ENCODE measurements at regions not wholly inside any gene's neighbourhood (a gene's known extent, or its start where the extent isn't known, plus 50 kb on each side); places are given as distances from the start of the nearest gene placed in this dataset.

DNA sequence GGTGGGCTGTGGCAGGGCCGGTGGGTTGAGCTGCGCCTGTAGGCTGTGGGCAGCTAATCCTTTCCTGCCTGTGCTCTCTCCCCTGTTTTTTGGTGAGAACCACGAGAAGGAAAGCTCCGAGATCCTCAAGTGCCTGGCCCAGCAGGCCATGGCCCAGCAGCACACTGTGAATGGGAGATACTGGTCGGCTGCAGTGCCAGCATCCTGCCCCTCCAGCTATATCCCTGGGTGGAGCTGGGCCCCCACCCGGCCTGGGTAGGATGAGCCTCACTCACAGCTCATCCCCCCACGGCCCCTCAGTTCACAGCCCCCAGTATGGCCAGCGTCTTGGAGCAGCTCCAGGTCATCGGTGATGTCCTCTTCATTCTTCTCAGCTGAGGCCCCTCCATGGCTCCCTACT is 164.4 kb upstream of the ZNF267 start:
- Histone ChIP-seq H3K9me3 (ENCODE audit: control insufficient read depth in 1 of 2, insufficient read depth in 1 of 2, low read depth in 1 of 2, low read length in 2 of 2) (no peaks in the 10 kb centered on the region), H3K79me2 (ENCODE audit: insufficient read depth, low read length) (no peaks in the 10 kb centered on the region; the same call in 1 of the 2 replicates), H3K4me2 (ENCODE audit: low read length) (no peak overlapping the region), H3K4me3 (replicated peaks in 1 of 2; ENCODE audit: low read depth in 1 of 2, low read length in 2 of 2) (no peak overlapping the region), H3K9ac (ENCODE audit: low read length) (no peak overlapping the region), H4K20me1 (ENCODE audit: insufficient read depth) (no peaks in the 10 kb centered on the region), H2AFZ (ENCODE audit: low read depth, low read length, poor library complexity, severe bottlenecking) (no peak overlapping the region), H3K4me1 (ENCODE audit: control insufficient read depth in 1 of 2, insufficient read depth in 2 of 2, low read length in 2 of 2) (peaks cover 2 to 13% of the 10 kb centered on the region in 2 experiments; a peak in 3 of 4 replicates), H3K36me3 (ENCODE audit: control insufficient read depth in 1 of 2, insufficient read depth in 2 of 2, low read length in 2 of 2) (peaks cover 15 to 17% of the 10 kb centered on the region in 2 experiments; a peak in 3 of 4 replicates), H3K27me3 (ENCODE audit: insufficient read depth, low read length) (no peaks in the 10 kb centered on the region), H3K9me2 (ENCODE audit: insufficient read depth) (no peaks in the 10 kb centered on the region), H3K27ac (ENCODE audit: low read depth, low read length) (no peak overlapping the region)
- ChIA-PET RAD21 (ENCODE audit: low non-redundant PET in 1 of 2, low total read pairs in 2 of 2, uncharacterized antibody in 2 of 2, unreplicated experiment in 2 of 2) (no interaction called here), CTCF (interaction anchor here (0.9 kb wide), 1 partner anchor 164 kb away, joined by 3 read pairs; the partner anchor contains the start of gene ZNF267), POLR2A (no interaction called here)
- BruUV-seq (replicated peaks), result no TSS peak
- DNase-seq (ENCODE audit: low read depth, low spot score) (no peak), ATAC-seq (no peak)
- TF ChIP-seq MAX (IDR thresholded peaks at IDR 0.05) (no peak), CBX3 (IDR thresholded peaks at IDR 0.05; ENCODE audit: low read depth) (no peak), REST (IDR thresholded peaks at IDR 0.05; ENCODE audit: low read depth) (no peak), POLR2AphosphoS5 (IDR thresholded peaks at IDR 0.05; ENCODE audit: low read depth, low read length) (no peak), SRF (IDR thresholded peaks at IDR 0.05; ENCODE audit: low read depth) (no peak), EZH2 (IDR thresholded peaks at IDR 0.05) (no peak), EGR1 (IDR thresholded peaks at IDR 0.05; ENCODE audit: low read depth) (no peak), YY1 (IDR thresholded peaks at IDR 0.05; ENCODE audit: extremely low read depth, insufficient replicate concordance, low read depth, low read length) (no peak), FOSL1 (IDR thresholded peaks at IDR 0.05; ENCODE audit: low read depth) (no peak), ZNF274 (IDR thresholded peaks at IDR 0.05; ENCODE audit: low read depth, low read length) (no peak)
- TF ChIP-seq, protein P1, sequence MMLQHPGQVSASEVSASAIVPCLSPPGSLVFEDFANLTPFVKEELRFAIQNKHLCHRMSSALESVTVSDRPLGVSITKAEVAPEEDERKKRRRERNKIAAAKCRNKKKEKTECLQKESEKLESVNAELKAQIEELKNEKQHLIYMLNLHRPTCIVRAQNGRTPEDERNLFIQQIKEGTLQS (IDR thresholded peaks at IDR 0.05), result no peak
- intact Hi-C loops (cut with micrococcal nuclease), result no loop called here

Measured in HCT116 (cell line).